Ishikawa (cell line): ENCODE measurements at regions not wholly inside any gene's neighbourhood (a gene's known extent, or its start where the extent isn't known, plus 50 kb on each side); places are given as distances from the start of the nearest gene placed in this dataset.

Experiments used
- CEBPB ChIP-seq: IDR thresholded peaks from 2 replicates; pipeline ENCODE4 v1.6.1; 2012
- EGR1 ChIP-seq: IDR thresholded peaks from 2 replicates; pipeline ENCODE4 v1.6.1; 2012
- EP300 ChIP-seq: IDR thresholded peaks from 2 replicates; pipeline ENCODE4 v1.6.1; 2012; ENCODE audit warnings: borderline replicate concordance
- RAD21 ChIP-seq: IDR thresholded peaks from 2 replicates; pipeline ENCODE4 v1.6.1; 2012; ENCODE audit warnings: low read depth
- TAF1 ChIP-seq: IDR thresholded peaks from 2 replicates; pipeline ENCODE4 v1.6.1; 2012; ENCODE audit warnings: low read depth, mild to moderate bottlenecking
- TEAD4 ChIP-seq: IDR thresholded peaks from 2 replicates; pipeline ENCODE4 v1.6.1; 2012
- USF1 ChIP-seq: IDR thresholded peaks from 2 replicates; pipeline ENCODE4 v1.6.1; 2012
- ZBTB7A ChIP-seq: IDR thresholded peaks from 2 replicates; pipeline ENCODE4 v1.6.1; 2012; ENCODE audit warnings: low read depth
- TF ChIP-seq, protein P1 (sequence below): IDR thresholded peaks from 2 replicates; pipeline ENCODE4 v1.6.1; 2012

DNA sequence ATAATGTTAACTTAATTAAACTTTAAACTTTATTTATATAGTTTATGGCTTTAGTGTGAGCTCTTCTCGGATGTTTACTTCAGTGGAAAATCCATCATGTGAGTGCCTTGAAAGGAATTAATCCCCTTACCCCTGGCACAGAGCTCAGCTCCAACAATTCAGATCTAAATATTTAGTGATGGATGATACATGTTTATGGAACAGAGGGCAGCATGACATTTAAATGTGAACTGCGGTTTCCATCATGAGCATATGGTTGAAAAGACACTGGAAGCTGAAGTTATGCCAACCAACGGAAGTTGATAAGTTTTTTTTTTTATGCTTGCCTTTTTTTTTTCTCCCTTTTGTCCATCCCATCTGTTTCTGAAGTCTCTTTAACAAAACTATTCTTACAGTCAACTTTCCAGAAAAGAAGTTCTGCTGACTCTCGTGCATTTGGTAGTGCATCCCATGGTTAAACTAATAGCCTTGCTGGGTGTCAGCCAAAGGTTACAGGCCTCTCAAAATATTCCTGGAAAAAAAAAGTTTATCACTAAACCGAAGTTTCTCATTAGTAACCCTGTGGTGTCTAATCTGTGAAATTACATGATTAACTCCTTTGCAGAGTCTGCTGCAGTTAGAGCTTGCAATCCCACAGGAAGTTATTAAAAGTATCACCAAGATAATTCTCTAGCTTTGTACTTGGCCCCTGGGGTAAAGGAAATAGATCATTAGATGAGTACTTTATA, 243.9 kb upstream of the TCF21 start:
- TF ChIP-seq, protein P1, sequence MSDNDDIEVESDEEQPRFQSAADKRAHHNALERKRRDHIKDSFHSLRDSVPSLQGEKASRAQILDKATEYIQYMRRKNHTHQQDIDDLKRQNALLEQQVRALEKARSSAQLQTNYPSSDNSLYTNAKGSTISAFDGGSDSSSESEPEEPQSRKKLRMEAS, result no peak
- TF ChIP-seq TEAD4, result no peak
- TF ChIP-seq EGR1, result no peak
- no peak for TF ChIP-seq TAF1
- TF ChIP-seq CEBPB, result no peak
- no peak for TF ChIP-seq USF1
- no peak for TF ChIP-seq EP300
- TF ChIP-seq RAD21, result no peak
- no peak for TF ChIP-seq ZBTB7A
